Mesodermal cell (in vitro differentiated cells): ENCODE measurements at regions not wholly inside any gene's neighbourhood (a gene's known extent, or its start where the extent isn't known, plus 50 kb on each side); places are given as distances from the start of the nearest gene placed in this dataset.
"Not testable (repeated sequence)": the region's sequence is repeated elsewhere in the genome, so short reads cannot be mapped to it uniquely, and the experiment has no call there.

Experiments
- H3K27ac ChIP-seq: 2 replicates; pipeline ENCODE4 v1.7.0; 2013; ENCODE audit warnings: mild to moderate bottlenecking, low read depth, low read length, moderate library complexity; ENCODE audit not compliant: severe bottlenecking
- H3K36me3 ChIP-seq: 2 replicates; pipeline ENCODE4 v1.7.1; 2013; ENCODE audit warnings: mild to moderate bottlenecking, low read length, moderate library complexity; ENCODE audit not compliant: control insufficient read depth, insufficient read depth
- H3K4me1 ChIP-seq: one replicate; pipeline ENCODE4 v1.7.1; 2013; ENCODE audit warnings: mild to moderate bottlenecking, low read length; ENCODE audit not compliant: insufficient read depth, control insufficient read depth, poor library complexity, severe bottlenecking
- H3K4me3 ChIP-seq: 2 replicates; pipeline ENCODE4 v1.7.0; 2013; ENCODE audit warnings: low read length, control low read depth, mild to moderate bottlenecking; ENCODE audit not compliant: insufficient read depth, poor library complexity, severe bottlenecking; ENCODE audit errors: extremely low read depth
- H3K9me3 ChIP-seq: 2 replicates; pipeline ENCODE4 v1.7.1; 2013; ENCODE audit warnings: mild to moderate bottlenecking, low read length, moderate library complexity; ENCODE audit not compliant: control insufficient read depth
- WGBS, 2 experiments: methylation state at CpG; one replicate each; pipeline ENCODE4 v1.1.5; 2013; ENCODE audit warnings: missing lambda C conversion rate in 2 of 2; ENCODE audit not compliant: insufficient coverage in 2 of 2; 5-methylcytosine and 5-hydroxymethylcytosine counted together

DNA sequence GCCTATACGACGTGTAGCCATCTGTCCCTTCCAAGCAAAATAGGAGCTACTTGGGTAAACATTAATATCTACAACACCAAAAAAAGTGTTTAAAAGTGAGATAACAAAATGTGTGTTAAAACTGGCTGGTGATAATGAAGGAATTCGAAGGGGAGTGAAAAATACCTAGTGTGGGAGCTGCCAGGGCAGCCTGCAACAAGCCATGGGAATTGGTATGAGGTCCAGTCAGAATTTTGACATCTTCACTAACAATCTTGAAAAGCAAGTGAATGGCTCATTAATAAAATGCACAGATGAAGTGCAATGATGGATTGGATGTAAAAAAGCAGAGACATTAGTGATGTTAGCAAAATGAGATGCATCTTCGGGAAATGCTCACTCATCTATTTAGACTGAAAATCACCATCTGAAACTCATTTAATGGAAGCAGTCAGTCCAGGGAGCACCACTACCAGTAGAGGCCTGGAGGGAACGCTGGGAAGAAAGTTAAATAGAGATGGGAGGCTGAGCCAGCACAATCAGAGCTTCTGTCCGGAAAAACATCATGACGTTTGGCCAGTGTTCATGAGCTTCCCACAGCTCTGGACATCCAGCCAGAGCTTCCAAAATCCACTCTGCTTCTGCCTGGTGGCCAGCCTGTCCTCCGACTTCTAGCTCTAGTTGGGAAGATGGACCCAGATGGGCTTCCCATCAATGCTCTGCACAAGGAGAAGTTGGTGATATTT, 405.0 kb upstream of the TMTC1 start:
- no peak overlapping the region for H3K27ac ChIP-seq
- 89 to 93% methylated on average over 5 of the region's 8 CpGs for WGBS, 2 experiments
- H3K9me3 ChIP-seq, result no peaks in the 10 kb centered on the region
- no peak overlapping the region for H3K4me3 ChIP-seq
- H3K36me3 ChIP-seq, result no peaks in the 10 kb centered on the region
- no peaks in the 10 kb centered on the region for H3K4me1 ChIP-seq

DNA sequence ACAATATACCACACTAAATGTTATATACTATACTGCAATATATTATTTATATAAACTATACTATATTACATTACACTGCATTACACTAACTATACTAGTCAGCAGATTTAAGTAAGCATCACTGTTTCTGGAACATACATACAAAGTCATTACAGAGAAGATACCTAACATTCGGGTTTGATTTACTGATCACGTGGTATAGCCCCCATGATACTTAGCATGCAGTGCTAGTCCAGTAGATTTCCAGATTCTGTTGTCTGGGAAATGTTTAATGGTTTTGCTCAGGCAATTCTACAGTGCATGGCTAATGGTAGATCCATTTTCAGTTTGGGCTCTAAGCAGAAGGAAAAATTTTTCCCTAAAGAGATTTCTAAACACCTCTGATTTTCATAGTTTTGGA, 403.7 kb upstream of the TMTC1 start:
- Histone ChIP-seq H3K36me3 (no peaks in the 10 kb centered on the region), H3K4me3 (no peak overlapping the region), H3K4me1 (no peaks in the 10 kb centered on the region), H3K9me3 (no peaks in the 10 kb centered on the region), H3K27ac (no peak overlapping the region)
- WGBS, 2 experiments, result 62 to 79% methylated on average over 2 of the region's 2 CpGs

DNA sequence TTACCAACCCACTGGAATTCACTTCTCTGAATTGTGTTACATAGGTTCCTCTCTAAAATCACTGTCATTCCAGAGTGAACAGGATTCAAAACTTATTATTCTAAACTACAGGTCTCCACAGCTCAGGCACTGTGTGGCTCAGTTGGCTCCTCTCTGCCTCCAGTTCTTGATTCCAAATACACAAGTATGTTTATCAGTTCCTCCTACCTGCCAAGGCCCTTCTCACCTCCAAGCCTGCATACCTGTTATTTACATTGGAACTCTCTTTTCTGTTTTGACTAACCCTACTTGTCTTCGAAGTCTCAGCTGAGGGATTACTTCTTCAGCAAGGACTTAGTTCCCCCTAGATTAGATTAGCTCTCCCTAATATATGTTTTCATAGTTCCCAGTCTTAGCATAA, 397.6 kb upstream of the TMTC1 start:
- no peaks in the 10 kb centered on the region for H3K4me1 ChIP-seq
- no peaks in the 10 kb centered on the region for H3K9me3 ChIP-seq
- no peak overlapping the region for H3K4me3 ChIP-seq
- H3K36me3 ChIP-seq, result no peaks in the 10 kb centered on the region
- H3K27ac ChIP-seq, result no peak overlapping the region
- WGBS, 2 experiments, result 75 to 100% methylated on average over 1 of the region's 1 CpG

DNA sequence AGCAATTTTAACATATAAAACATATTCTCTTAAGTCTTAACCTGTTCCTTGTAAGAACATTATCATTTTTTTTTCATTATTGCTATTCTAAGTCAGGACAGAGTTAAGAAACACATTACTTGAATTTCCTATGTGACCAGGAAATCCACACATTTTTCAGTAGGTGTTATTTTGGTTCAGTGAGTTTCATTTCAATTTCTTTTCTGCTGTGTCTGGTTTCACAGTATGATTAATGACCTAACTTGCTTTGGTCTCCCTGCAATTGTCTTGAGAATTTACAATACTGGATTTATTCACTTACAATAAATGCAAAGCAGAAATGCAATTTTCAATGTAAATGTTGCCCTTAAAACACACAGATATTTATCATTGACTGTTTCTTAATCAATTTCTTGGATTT, 396.9 kb upstream of the TMTC1 start:
- H3K4me1 ChIP-seq, result no peaks in the 10 kb centered on the region
- H3K27ac ChIP-seq, result no peak overlapping the region

DNA sequence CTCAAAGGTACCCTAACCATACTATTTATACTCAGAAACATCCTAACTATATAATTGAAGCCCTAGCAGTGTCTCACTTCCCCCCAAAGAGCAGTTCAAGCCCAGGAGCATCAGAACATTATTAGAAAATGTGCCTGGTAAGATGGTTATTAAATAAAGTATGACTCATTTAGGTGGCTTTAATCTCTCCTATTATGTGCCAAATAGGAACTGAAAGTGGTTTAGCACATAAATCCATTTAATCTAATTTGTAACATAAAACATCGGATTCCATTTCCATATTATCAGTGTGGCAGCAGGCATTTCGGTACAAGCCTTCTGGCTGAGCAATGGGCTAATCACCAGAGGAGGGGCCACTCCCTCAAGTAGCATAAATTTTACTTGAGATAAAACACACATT, 395.2 kb upstream of the TMTC1 start:
- Histone ChIP-seq H3K9me3 (no peaks in the 10 kb centered on the region), H3K36me3 (no peaks in the 10 kb centered on the region), H3K4me3 (no peak overlapping the region), H3K4me1 (no peaks in the 10 kb centered on the region), H3K27ac (no peak overlapping the region)
- WGBS, 2 experiments, result 87 to 88% methylated on average over 1 to 2 of the region's 2 CpGs

More for the DNA sequence above, 396.9 kb upstream of the TMTC1 start:
- Histone ChIP-seq H3K36me3 (no peaks in the 10 kb centered on the region), H3K4me3 (no peak overlapping the region), H3K9me3 (no peaks in the 10 kb centered on the region)

DNA sequence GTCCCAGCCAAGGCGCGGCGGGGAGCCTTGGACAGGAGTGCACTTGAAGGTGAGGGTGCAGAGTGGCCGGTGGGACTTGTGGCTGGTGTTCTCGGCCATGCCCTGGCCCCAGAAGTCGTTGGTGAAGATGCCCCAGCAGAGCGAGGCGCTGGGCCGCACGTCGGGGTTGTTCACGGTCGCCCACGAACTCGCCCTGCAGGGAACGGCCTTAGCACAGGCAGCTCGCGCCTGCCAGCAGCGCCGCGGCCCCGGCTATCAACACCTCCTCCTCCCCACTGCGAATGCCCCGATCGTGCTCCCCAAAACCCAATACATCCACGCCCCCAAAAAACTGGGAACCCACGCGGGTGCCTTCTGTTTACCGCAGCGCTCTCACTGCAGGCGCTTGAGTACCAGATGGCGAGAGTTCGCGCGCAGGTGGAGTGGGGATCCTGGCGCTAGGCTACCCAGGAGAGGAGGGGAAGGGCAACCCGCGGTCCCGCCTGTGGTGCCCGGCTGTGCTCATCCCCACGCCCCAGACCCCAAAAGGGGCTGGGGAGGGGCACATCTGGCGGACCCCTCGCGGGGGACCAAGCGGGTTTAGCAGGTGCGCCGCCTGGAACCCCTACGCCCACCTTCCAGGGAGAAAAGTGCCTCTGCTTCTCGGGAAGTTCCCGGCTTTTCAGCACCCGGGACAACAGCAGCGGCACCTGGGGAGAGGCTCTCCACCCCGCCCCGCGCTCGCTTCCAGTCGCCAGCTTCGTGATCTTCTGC, 386.3 kb upstream of the TMTC1 start:
- no peak overlapping the region for H3K27ac ChIP-seq
- H3K9me3 ChIP-seq, result no peaks in the 10 kb centered on the region
- WGBS, 2 experiments, result 31% methylated on average over 30 to 46 of the region's 58 CpGs
- no peaks in the 10 kb centered on the region for H3K36me3 ChIP-seq
- H3K4me3 ChIP-seq, result no peak overlapping the region
- H3K4me1 ChIP-seq, result no peaks in the 10 kb centered on the region

DNA sequence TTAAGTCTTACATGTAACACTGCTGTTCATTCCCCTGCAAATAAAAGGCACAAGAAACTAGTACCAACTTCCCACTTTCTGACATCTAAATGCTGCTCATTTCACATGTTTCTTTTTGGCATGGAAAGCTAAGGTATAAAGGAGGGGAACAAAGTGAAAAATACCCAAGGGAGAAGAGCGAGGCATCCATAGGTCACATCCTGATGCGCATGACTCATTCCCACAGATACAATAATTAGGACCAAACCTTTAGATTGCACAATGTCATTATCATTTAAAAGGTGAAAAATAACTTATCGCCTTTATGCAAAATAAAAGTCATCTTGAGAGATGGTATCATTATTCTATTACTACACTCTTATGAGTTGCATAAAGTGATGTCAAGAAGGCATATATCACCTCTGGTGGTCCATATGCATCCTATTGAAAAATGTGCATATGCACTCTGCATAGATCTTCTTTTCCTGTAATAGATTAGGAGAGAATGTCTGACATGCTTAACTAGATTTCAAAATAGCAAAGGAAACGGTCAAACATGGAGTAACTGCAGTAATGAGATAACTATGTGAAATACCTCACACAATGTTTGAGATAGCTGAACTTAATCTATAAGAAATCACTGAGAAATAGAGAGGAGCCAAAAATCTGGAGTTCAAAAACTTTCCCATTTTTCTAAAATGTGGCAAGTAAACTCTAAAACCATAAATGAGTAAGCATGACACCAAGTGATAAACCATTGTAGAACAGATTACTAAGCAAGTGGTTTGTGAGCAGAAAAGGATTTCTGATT, 382.5 kb upstream of the TMTC1 start:
- WGBS, 2 experiments, result no CpG with 5 or more reads among the region's 4 CpGs
- Histone ChIP-seq H3K36me3 (no peaks in the 10 kb centered on the region), H3K4me1 (no peaks in the 10 kb centered on the region), H3K27ac (no peak overlapping the region), H3K4me3 (no peak overlapping the region), H3K9me3 (no peaks in the 10 kb centered on the region)

DNA sequence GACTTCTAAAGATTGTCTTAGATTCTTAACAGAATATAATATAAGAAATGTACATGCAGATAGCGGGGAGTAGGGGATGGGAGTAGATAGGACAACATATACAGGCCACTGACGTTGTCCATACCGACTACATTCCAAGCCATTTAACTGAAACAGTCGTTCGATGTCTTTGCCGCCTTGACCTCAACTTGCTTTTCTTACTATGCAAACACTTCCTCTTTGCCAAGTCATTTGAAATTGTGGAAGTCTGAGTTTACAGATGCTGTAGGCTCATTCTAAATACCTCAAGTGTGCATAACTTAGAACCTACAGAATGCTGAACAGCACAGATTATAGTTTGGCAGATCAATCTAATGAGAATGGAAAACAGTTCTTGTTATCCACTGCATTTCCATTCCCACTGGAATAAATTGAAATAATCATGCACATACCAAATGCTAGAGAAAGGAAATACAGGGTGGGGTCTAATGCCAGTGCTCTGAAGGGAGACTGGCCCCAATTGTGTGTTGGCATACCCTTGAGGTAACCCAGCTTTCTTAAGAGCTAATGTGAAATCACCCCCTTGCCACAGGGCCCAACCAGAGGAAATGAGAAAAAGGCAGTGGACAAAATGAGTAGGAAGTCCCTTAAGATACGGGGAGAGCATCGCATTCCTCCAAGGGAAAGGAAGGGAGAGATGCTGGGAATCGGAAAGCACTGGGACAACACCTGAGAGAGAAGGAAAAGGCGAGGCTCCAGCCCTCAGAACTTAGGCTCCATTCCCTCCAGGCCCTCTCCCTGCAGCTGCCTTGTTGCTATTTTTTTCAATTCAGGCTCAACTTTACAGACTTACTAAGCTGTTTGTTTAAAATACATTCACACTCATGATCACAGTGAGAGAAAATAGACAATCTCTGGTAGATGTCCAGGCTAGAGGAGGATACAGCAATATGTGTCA, 380.9 kb upstream of the TMTC1 start:
- Histone ChIP-seq H3K4me3 (no peak overlapping the region), H3K36me3 (no peaks in the 10 kb centered on the region), H3K4me1 (no peaks in the 10 kb centered on the region), H3K27ac (no peak overlapping the region), H3K9me3 (no peaks in the 10 kb centered on the region)
- WGBS, 2 experiments, result 92 to 94% methylated on average over 3 to 8 of the region's 10 CpGs

DNA sequence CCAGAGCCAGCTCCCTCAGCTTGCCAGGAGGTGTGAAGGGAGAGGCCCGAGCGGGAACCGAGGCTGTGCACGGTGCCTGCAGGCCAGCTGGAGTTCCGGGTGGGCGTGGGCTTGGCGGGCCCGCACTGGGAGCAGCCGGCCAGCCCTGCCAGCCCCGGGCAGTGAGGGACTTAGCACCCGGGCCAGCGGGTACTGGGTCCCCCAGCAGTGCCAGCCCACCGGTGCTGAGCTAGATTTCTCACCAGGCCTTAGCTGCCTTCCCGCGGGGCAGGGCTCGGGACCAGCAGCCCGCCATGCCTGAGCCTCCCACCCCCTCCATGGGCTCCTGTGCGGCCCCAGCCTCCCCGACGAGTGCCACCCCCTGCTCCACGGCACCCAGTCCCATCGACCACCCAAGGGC, 373.1 kb upstream of the TMTC1 start:
- 20 to 90% methylated on average over 2 to 3 of the region's 22 CpGs for whole genome bisulfite sequencing, 2 experiments
- not testable (repeated sequence) for H3K9me3 ChIP-seq, H3K4me3 ChIP-seq, H3K36me3 ChIP-seq, H3K4me1 ChIP-seq, H3K27ac ChIP-seq

DNA sequence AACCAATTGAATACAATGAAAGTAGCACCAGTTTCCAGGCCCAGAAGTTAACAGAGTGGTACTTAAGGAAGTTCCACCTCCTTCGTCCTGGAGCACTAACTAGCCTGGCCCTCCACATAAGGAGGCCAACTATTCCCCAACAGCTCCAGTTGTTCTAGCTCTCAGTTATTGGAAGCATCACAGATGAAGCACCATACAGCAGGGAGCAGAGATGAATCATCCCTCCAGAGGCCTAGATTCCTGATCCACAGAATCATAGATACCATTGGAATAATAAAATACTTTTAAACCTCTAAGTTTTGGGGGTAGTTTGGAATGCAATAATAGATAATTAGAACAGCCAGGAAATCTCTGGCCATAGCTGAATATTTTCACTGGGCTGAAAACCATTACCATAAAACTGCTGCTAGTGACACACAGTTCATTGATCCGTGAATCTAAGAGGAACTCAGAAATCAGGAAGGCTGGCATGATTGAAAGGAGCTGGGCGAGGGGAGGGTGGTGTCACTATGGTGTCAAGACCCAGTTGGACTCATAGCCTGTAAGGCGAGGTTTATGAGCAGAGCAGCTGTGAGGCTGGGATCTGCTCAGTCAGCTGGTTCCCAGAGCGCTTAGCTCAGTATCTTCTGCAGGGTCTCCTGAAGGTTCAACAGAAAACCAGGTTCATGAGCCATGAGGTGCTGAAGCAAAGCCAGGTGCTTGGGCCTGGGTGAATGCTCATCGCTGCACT, 371.4 kb upstream of the TMTC1 start:
- no peak overlapping the region for H3K27ac ChIP-seq
- no peaks in the 10 kb centered on the region for H3K36me3 ChIP-seq
- H3K4me3 ChIP-seq, result no peak overlapping the region
- no peaks in the 10 kb centered on the region for H3K9me3 ChIP-seq
- no peaks in the 10 kb centered on the region for H3K4me1 ChIP-seq
- 87 to 94% methylated on average over 5 to 6 of the region's 6 CpGs for WGBS, 2 experiments
